ENCODE measurements at regions not wholly inside any gene's neighbourhood (a gene's known extent, or its start where the extent isn't known, plus 50 kb on each side); places are given as distances from the start of the nearest gene placed in this dataset.

- no peak overlapping the region for H3K4me3 ChIP-seq (ENCODE audit: low read depth, low read length)
- TF ChIP-seq, protein P1, sequence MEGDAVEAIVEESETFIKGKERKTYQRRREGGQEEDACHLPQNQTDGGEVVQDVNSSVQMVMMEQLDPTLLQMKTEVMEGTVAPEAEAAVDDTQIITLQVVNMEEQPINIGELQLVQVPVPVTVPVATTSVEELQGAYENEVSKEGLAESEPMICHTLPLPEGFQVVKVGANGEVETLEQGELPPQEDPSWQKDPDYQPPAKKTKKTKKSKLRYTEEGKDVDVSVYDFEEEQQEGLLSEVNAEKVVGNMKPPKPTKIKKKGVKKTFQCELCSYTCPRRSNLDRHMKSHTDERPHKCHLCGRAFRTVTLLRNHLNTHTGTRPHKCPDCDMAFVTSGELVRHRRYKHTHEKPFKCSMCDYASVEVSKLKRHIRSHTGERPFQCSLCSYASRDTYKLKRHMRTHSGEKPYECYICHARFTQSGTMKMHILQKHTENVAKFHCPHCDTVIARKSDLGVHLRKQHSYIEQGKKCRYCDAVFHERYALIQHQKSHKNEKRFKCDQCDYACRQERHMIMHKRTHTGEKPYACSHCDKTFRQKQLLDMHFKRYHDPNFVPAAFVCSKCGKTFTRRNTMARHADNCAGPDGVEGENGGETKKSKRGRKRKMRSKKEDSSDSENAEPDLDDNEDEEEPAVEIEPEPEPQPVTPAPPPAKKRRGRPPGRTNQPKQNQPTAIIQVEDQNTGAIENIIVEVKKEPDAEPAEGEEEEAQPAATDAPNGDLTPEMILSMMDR (IDR thresholded peaks at IDR 0.05; ENCODE audit: borderline replicate concordance, insufficient read depth, low read depth, low read length) = no peak
Measured at GRCh38 chr10:105506262-105506661, 865.2 kb downstream of the SORCS3 start.

DNA sequence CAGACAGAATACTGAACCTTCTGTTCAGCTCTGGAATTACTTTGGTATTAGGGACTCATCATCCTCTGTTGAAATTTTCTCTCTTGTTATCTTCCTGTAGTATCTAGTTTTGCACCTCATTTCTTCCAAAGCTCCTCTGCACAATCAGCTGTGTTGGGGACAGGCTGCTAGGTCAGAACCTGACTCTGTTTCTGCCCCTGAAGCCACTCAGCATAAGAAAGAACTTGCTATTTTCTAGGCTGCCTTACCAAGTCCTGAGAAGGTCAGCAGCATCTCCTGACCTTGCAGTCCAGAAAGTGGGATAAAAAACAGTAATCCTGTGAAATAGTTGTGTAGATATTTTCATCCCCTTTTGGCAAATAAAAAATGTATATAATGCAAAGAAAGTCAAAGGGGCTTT lies 862.6 kb downstream of the SORCS3 start:
- no peak overlapping the region for H3K4me3 ChIP-seq (ENCODE audit: low read depth, low read length)
- TF ChIP-seq, protein P1 (IDR thresholded peaks at IDR 0.05; ENCODE audit: borderline replicate concordance, insufficient read depth, low read depth, low read length) = no peak

DNA sequence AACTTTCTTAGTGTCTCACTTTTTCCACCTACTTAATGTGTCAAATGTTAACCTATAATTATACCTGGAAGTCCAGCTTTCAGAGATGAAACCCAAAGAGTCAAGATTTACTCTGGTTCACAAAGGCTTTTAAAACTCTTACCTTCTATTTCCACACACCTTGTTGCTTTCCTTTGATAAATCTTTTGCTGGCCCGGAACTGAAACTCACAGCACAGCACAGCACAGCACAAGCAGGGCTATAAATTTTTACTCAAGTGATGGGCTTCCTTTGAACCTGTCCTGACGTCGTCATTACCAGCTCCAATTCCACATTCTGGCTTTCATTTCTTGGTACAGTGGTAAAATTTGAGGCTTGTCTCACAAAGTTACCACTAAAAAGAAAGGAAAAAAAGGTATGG lies 861.0 kb downstream of the SORCS3 start:
- no peak overlapping the region for H3K4me3 ChIP-seq (ENCODE audit: low read depth, low read length)
- TF ChIP-seq, protein P1 (IDR thresholded peaks at IDR 0.05; ENCODE audit: borderline replicate concordance, insufficient read depth, low read depth, low read length) = no peak

DNA sequence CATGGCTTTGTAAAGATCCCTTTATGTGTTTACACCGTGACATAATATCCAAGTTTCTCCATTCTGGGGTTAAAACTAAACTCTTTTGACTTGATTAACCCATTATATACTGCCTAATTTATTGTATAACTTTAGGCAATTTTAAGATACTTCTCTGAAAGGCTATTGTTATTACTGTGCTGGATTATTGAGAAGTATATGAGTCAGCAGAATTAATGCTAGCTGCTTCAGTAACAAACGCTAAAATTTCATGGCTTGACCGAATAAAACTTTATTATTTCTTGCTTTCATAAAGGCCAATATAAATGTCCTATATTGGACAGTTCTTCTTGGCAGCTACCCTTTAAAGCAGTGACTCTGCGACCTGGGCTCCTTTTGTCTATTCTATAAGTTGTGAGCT lies 853.9 kb downstream of the SORCS3 start:
- TF ChIP-seq, protein P1 (IDR thresholded peaks at IDR 0.05; ENCODE audit: borderline replicate concordance, insufficient read depth, low read depth, low read length) = no peak
- no peak overlapping the region for H3K4me3 ChIP-seq (ENCODE audit: low read depth, low read length)

- no peak overlapping the region for H3K4me3 ChIP-seq (ENCODE audit: low read depth, low read length)
- TF ChIP-seq, protein P1 (IDR thresholded peaks at IDR 0.05; ENCODE audit: borderline replicate concordance, insufficient read depth, low read depth, low read length) = no peak
Measured at GRCh38 chr10:105494303-105494702, 853.2 kb downstream of the SORCS3 start.

GRCh38 chr10:105473170-105473569 lies 832.1 kb downstream of the SORCS3 start:
- TF ChIP-seq, protein P1 (IDR thresholded peaks at IDR 0.05; ENCODE audit: borderline replicate concordance, insufficient read depth, low read depth, low read length) = no peak
- H3K4me3 ChIP-seq (ENCODE audit: low read depth, low read length) = no peak overlapping the region

GRCh38 chr10:105468759-105469158 lies 827.7 kb downstream of the SORCS3 start:
- H3K4me3 ChIP-seq (ENCODE audit: low read depth, low read length) = no peak overlapping the region
- TF ChIP-seq, protein P1 (IDR thresholded peaks at IDR 0.05; ENCODE audit: borderline replicate concordance, insufficient read depth, low read depth, low read length) = no peak

All from GM12875 (cell line).